CD4-positive, CD25-positive, alpha-beta regulatory T cell (primary cell): ENCODE measurements at regions not wholly inside any gene's neighbourhood (a gene's known extent, or its start where the extent isn't known, plus 50 kb on each side); places are given as distances from the start of the nearest gene placed in this dataset.

ENCODE experiments used
- ATAC-seq, 2 donors: fragments of 150-1000 bp; cut with Tn5 transposase; one replicate each; pipeline ENCODE4 v1.10.0; 2021; ENCODE audit warnings: low read depth in 2 of 2, moderate number of reproducible peaks in 2 of 2, moderate library complexity in 1 of 2
- DNase-seq, 3 donors: peaks; one replicate each; pipeline versions ENCODE4 v3.0.0 to v3.0.0-alpha.2; 2012 to 2022; ENCODE audit warnings: mixed read lengths in 1 of 3
- H3K27ac ChIP-seq: one replicate; pipeline ENCODE4 v1.7.0; 2013; ENCODE audit warnings: mild to moderate bottlenecking, low read length; ENCODE audit not compliant: insufficient read depth, poor library complexity, severe bottlenecking
- H3K27me3 ChIP-seq: one replicate; pipeline ENCODE4 v1.7.0; 2013; ENCODE audit warnings: low read length; ENCODE audit not compliant: control insufficient read depth, insufficient read depth
- H3K36me3 ChIP-seq: one replicate; pipeline ENCODE4 v1.7.0; 2013; ENCODE audit warnings: mild to moderate bottlenecking, low read length, moderate library complexity; ENCODE audit not compliant: control insufficient read depth, insufficient read depth
- H3K4me1 ChIP-seq: 2 replicates; pipeline ENCODE4 v1.7.0; 2013; ENCODE audit warnings: mild to moderate bottlenecking, low read length; ENCODE audit not compliant: insufficient read depth, control insufficient read depth, poor library complexity, severe bottlenecking
- H3K4me3 ChIP-seq: one replicate; pipeline ENCODE4 v1.7.0; 2013; ENCODE audit warnings: low read depth, mild to moderate bottlenecking, low read length, moderate library complexity
- H3K9me3 ChIP-seq, 2 experiments: 1 replicate in 1 of 2; 2 replicates in 1 of 2; pipeline ENCODE4 v1.7.0; 2013; ENCODE audit warnings: low read length in 2 of 2, mild to moderate bottlenecking in 1 of 2, moderate library complexity in 1 of 2; ENCODE audit not compliant: control insufficient read depth in 2 of 2
- H3K27ac Mint-ChIP-seq, 3 donors: one replicate each; pipeline ENCODE4 v1.8.0; 2020 to 2022; ENCODE audit warnings: mild to moderate bottlenecking in 3 of 3, mixed read lengths in 3 of 3, moderate library complexity in 2 of 3
- H3K27me3 Mint-ChIP-seq: one replicate; pipeline ENCODE4 v1.8.0; 2022; ENCODE audit warnings: mild to moderate bottlenecking, mixed read lengths
- H3K36me3 Mint-ChIP-seq: one replicate; pipeline ENCODE4 v1.8.0; 2020; ENCODE audit warnings: mixed read lengths
- H3K4me1 Mint-ChIP-seq, 4 donors: one replicate each; pipeline ENCODE4 v1.8.0; 2020 to 2022; ENCODE audit warnings: mixed read lengths in 4 of 4, mild to moderate bottlenecking in 1 of 4
- H3K4me3 Mint-ChIP-seq, 4 donors: one replicate each; pipeline ENCODE4 v1.8.0; 2020 to 2022; ENCODE audit warnings: mild to moderate bottlenecking in 4 of 4, mixed read lengths in 4 of 4, moderate library complexity in 3 of 4
- H3K9me3 Mint-ChIP-seq, 7 donors: one replicate each; pipeline ENCODE4 v1.8.0; 2020 to 2022; ENCODE audit warnings: mixed read lengths in 7 of 7, mild to moderate bottlenecking in 3 of 7, moderate library complexity in 2 of 7

DNA sequence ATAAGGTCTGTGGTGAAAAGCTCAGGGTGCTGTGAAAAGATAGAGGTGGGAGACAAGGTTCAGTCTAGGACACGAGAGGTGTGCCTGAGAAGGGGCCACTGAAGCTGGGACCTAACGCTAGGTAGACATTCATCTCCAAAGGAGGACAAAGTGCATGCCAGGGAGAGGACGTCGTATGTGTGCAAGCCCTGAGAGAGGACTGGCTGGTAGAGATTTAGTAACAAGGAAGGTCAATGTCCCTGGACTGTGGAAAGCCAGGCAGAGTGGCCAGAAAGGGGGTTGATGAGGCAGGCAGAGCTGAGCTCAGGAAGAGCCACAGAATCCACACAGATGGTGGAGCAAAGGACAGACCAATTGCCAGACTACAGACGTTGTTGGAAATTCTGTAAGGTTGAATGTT lies 817.6 kb downstream of the CCSER2 start:
- H3K36me3 ChIP-seq: no peaks in the 10 kb centered on the region
- Mint-ChIP-seq H3K36me3 (no peaks in the 10 kb centered on the region), H3K9me3 (peaks cover 0 to 8% (median 2%) of the 10 kb centered on the region in 7 donors), H3K4me1 (peaks cover 0 to 2% (median 0%) of the 10 kb centered on the region in 4 donors), H3K4me3 (no peak overlapping the region), H3K27ac (no peak overlapping the region), H3K27me3 (no peaks in the 10 kb centered on the region)
- DNase-seq: no peak
- H3K27ac ChIP-seq: no peak overlapping the region
- ATAC-seq: no peak
- H3K4me1 ChIP-seq: no peaks in the 10 kb centered on the region
- no peaks in the 10 kb centered on the region for H3K27me3 ChIP-seq
- H3K4me3 ChIP-seq: no peak overlapping the region
- no peaks in the 10 kb centered on the region for H3K9me3 ChIP-seq

DNA sequence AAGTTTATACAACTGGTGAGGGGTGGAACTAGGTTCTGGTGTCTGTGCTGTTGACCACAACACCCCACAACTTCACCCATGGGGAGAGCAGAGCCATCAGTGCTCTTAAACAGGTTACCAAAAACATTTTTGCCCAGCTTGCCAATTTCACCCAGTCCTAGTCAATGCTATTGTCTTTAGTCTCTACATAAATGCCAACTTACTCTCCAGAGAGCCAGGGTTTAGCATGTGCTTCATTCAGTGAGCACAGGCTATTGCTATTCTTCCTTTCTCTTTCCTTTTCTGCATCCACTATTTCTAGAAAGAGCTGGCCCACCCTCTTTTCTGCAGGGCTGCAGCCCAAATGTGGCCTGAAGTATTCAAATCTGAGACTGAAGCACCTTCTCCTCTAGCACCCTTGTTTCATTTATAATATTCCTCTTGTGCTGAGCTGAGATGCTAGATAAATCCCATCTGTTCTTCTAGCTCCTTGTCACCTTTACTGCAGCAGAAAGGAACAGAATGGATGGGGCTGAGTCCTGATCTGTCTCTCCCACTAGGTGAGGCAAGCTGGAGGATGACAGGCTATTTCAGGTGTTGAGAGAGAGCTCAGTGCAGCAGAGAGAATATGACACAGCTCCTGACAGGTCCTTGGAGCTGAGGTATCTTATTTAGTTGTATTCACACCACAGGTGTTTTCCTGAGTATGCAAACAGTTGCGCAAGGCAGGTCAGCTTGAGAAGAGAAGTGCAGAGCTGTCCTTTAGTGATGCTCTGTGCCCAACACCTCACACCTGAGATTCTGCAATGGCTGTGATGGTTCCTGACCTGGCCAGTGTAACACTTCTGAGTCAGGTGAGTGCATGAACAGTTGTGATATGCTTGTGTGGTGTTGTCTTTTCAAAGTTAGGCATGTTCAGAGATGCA lies 819.2 kb downstream of the CCSER2 start:
- H3K4me1 Mint-ChIP-seq: peaks cover 0 to 2% (median 0%) of the 10 kb centered on the region in 4 donors
- Histone ChIP-seq H3K27ac (no peak overlapping the region), H3K4me1 (no peaks in the 10 kb centered on the region), H3K27me3 (no peaks in the 10 kb centered on the region), H3K9me3 (no peaks in the 10 kb centered on the region), H3K36me3 (no peaks in the 10 kb centered on the region), H3K4me3 (no peak overlapping the region)
- H3K36me3 Mint-ChIP-seq: no peaks in the 10 kb centered on the region
- H3K4me3 Mint-ChIP-seq: no peak overlapping the region
- DNase-seq: no peak
- H3K27ac Mint-ChIP-seq: no peak overlapping the region
- ATAC-seq: no peak
- no peaks in the 10 kb centered on the region for H3K27me3 Mint-ChIP-seq
- H3K9me3 Mint-ChIP-seq: peaks cover 0 to 8% (median 1%) of the 10 kb centered on the region in 7 donors

DNA sequence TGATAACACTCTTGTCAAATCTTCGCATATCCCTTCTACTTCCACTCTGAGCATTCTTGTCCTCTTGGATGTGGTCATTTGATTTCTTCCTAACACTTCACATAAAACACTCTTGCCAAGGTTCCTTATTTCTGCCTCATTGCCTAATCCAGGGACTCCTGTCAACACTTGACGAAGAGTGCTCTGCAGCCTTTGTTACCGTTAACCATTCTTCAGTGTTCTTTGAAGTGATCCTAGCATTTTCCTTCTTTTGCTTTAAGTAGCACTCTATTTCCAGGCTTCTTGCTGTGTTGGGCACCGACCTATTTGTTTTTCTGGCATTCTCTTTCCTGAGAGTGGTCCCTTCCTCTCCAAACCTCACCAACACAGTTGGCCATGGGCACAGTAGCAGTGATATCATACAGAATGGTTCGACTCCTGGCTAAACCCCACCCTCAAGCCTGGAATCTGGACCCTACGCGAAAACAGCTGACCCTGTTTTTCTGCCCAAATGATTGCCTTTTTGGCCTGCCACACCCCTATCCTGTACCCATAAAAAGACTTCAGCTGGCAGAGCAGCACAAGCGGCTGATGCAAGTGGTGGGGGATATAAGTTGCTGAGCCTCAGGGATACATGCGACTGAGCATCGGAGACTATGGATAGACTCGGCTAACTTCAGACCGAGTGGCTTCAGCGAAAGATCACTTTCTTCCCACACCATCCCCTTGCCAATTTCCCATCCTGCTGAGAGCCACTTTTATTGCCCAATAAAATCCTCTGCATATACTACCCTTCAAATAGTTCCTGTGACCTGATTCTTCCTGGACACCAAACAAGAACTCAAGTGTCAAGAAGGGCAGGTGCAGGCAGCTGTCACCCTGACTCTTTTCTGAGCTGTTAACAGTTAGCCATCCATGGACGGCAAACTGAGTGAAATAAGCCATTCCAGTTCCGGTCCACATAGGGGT lies 820.6 kb downstream of the CCSER2 start:
- Histone ChIP-seq H3K4me3 (no peak overlapping the region), H3K27me3 (no peaks in the 10 kb centered on the region), H3K9me3 (no peaks in the 10 kb centered on the region), H3K4me1 (no peaks in the 10 kb centered on the region), H3K27ac (no peak overlapping the region), H3K36me3 (no peaks in the 10 kb centered on the region)
- ATAC-seq (no peak), DNase-seq (no peak)
- H3K4me1 Mint-ChIP-seq: no peaks in the 10 kb centered on the region
- H3K36me3 Mint-ChIP-seq: no peaks in the 10 kb centered on the region
- H3K4me3 Mint-ChIP-seq: no peak overlapping the region
- peaks cover 4% of the 10 kb centered on the region for H3K27me3 Mint-ChIP-seq
- H3K27ac Mint-ChIP-seq: no peak overlapping the region
- peaks cover 0 to 4% (median 1%) of the 10 kb centered on the region in 7 donors for H3K9me3 Mint-ChIP-seq

DNA sequence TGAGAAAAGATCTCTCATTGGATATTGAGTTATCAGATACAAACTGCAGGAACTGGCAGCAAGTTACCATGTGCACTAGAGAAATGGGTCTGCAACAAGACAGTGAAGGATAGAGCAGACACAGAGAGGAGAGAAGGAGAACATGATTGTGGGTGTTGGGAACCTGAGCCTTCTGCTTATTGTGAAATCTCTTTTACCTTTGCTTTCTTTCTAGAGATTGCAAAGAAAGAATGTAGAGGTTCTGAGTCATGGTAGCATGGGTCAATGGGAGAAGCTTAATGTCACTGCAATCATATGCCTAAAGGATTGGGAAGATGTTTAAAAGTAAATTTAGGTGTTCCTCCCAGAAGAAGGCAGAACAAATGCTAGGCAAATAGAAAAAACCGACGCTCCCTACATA lies 821.4 kb downstream of the CCSER2 start:
- Histone ChIP-seq H3K36me3 (no peaks in the 10 kb centered on the region), H3K4me3 (no peak overlapping the region), H3K9me3 (no peaks in the 10 kb centered on the region), H3K27ac (no peak overlapping the region), H3K4me1 (no peaks in the 10 kb centered on the region), H3K27me3 (no peaks in the 10 kb centered on the region)
- Mint-ChIP-seq H3K4me1 (no peaks in the 10 kb centered on the region), H3K27ac (no peak overlapping the region), H3K27me3 (peaks cover 4% of the 10 kb centered on the region), H3K4me3 (no peak overlapping the region), H3K36me3 (no peaks in the 10 kb centered on the region), H3K9me3 (peaks cover 0 to 3% (median 0%) of the 10 kb centered on the region in 7 donors)
- ATAC-seq: no peak
- no peak for DNase-seq

DNA sequence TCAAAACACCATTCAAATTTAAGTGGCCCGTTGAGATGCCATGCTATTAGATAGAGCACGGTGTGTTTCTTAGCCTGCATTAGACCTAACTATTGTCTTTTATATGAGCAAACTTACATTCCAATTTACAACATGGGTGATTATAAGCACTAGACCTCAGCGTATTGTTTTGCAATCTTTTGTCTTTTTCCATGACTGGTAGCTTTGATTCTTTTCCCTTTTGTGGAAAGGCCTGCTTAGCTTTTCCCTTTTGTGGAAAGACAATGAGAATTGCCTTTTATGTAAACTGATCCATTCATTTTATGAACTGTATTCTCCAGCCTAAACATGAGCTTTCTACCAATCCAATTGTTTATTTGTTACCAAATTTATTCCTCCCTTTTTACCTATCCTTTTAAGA lies 823.1 kb downstream of the CCSER2 start:
- no peaks in the 10 kb centered on the region for H3K27me3 ChIP-seq
- H3K4me3 ChIP-seq: no peak overlapping the region
- no peak for DNase-seq
- H3K4me3 Mint-ChIP-seq: no peak overlapping the region
- H3K27me3 Mint-ChIP-seq: peaks cover 4% of the 10 kb centered on the region
- no peaks in the 10 kb centered on the region for H3K4me1 Mint-ChIP-seq
- no peaks in the 10 kb centered on the region for H3K36me3 ChIP-seq
- H3K27ac ChIP-seq: no peak overlapping the region
- peaks cover 0 to 3% (median 0%) of the 10 kb centered on the region in 7 donors for H3K9me3 Mint-ChIP-seq
- no peak for ATAC-seq
- H3K9me3 ChIP-seq: no peaks in the 10 kb centered on the region
- no peaks in the 10 kb centered on the region for H3K36me3 Mint-ChIP-seq
- no peaks in the 10 kb centered on the region for H3K4me1 ChIP-seq
- no peak overlapping the region for H3K27ac Mint-ChIP-seq

DNA sequence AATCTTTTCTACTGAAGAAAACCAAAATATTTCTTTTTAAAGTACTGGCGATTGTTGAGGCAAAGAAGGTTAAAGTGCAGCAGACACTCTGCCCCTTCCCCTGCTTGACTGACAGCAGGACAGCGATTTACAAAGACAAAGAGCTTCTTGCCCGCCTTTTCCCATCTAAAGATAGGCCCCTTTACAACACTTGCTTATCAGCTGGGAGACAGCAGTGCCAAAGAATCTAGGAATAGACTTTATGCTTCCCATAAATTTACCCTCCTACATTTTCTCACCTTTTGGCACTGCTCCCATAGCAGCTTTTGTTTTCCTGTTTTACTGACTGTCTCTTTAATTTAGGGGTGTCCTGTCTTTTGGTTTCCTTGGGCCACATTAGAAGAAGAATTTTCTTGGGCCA lies 824.1 kb downstream of the CCSER2 start:
- ATAC-seq (no peak), DNase-seq (no peak)
- H3K36me3 ChIP-seq: no peaks in the 10 kb centered on the region
- H3K4me3 ChIP-seq: no peak overlapping the region
- H3K4me1 ChIP-seq: no peaks in the 10 kb centered on the region
- H3K27me3 Mint-ChIP-seq: peaks cover 4% of the 10 kb centered on the region
- peaks cover 0 to 3% (median 0%) of the 10 kb centered on the region in 7 donors for H3K9me3 Mint-ChIP-seq
- no peaks in the 10 kb centered on the region for H3K4me1 Mint-ChIP-seq
- H3K27ac Mint-ChIP-seq: no peak overlapping the region
- H3K27me3 ChIP-seq: no peaks in the 10 kb centered on the region
- H3K4me3 Mint-ChIP-seq: no peak overlapping the region
- H3K27ac ChIP-seq: no peak overlapping the region
- no peaks in the 10 kb centered on the region for H3K9me3 ChIP-seq
- no peaks in the 10 kb centered on the region for H3K36me3 Mint-ChIP-seq

DNA sequence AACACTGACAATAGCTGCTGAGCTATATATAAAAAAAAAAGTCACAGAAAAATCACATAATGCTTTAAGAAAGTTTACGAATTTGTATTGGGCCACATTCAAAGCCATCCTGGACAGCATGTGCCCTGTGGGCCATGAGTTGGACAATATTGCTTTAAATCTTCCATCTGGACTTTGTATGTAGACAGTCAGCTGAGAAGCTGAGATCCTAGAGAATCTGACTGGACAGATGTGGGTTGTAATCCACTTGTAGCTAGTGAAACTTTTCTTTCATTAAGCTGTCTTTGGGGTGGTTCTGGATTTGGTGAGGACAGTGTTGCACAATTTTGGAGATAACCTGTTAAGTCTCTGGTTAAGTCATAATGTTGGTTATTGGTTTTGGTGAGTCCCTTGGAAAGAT lies 824.5 kb downstream of the CCSER2 start:
- no peak for ATAC-seq

More for the DNA sequence above, 824.5 kb downstream of the CCSER2 start:
- DNase-seq: no peak
- peaks cover 4% of the 10 kb centered on the region for H3K27me3 Mint-ChIP-seq
- no peak overlapping the region for H3K4me3 Mint-ChIP-seq
- no peaks in the 10 kb centered on the region for H3K36me3 ChIP-seq
- no peak overlapping the region for H3K27ac Mint-ChIP-seq
- H3K9me3 Mint-ChIP-seq: peaks cover 0 to 3% (median 0%) of the 10 kb centered on the region in 7 donors
- H3K27me3 ChIP-seq: no peaks in the 10 kb centered on the region
- H3K4me1 Mint-ChIP-seq: no peaks in the 10 kb centered on the region
- H3K4me1 ChIP-seq: no peaks in the 10 kb centered on the region
- H3K9me3 ChIP-seq: no peaks in the 10 kb centered on the region
- H3K4me3 ChIP-seq: no peak overlapping the region
- no peak overlapping the region for H3K27ac ChIP-seq
- H3K36me3 Mint-ChIP-seq: no peaks in the 10 kb centered on the region
